ENCODE measurements at regions not wholly inside any gene's neighbourhood (a gene's known extent, or its start where the extent isn't known, plus 50 kb on each side); places are given as distances from the start of the nearest gene placed in this dataset.

DNA sequence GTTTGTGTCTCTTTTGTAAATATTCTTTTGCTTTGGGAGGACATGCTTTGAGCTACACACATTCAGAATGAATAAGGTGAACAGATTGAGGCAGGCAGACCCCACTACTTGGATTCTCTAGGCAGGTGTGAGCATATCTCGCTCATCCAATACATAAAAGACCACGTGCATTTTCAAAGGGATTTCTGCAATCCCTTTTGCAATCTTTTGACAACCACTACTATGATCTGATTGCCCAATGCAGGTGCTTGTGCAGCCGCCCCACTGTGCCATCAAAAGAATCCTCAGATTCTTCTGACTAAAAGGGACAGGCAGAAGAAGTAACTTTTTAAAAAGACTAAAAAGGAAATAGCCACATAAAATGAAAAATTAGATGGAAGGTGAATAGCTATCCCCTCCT is 341.4 kb downstream of the BMP4 start:
- TF ChIP-seq, protein P1, sequence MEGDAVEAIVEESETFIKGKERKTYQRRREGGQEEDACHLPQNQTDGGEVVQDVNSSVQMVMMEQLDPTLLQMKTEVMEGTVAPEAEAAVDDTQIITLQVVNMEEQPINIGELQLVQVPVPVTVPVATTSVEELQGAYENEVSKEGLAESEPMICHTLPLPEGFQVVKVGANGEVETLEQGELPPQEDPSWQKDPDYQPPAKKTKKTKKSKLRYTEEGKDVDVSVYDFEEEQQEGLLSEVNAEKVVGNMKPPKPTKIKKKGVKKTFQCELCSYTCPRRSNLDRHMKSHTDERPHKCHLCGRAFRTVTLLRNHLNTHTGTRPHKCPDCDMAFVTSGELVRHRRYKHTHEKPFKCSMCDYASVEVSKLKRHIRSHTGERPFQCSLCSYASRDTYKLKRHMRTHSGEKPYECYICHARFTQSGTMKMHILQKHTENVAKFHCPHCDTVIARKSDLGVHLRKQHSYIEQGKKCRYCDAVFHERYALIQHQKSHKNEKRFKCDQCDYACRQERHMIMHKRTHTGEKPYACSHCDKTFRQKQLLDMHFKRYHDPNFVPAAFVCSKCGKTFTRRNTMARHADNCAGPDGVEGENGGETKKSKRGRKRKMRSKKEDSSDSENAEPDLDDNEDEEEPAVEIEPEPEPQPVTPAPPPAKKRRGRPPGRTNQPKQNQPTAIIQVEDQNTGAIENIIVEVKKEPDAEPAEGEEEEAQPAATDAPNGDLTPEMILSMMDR (IDR thresholded peaks at IDR 0.05) = no peak
- TF ChIP-seq POLR2A (IDR thresholded peaks at IDR 0.05) = no peak

All from ovary (tissue), 3 donors.